ENCODE measurements at regions not wholly inside any gene's neighbourhood (a gene's known extent, or its start where the extent isn't known, plus 50 kb on each side); places are given as distances from the start of the nearest gene placed in this dataset.

- no peak for DNase-seq (ENCODE audit: low read depth in 1 of 2, low spot score in 1 of 2)
These were observed 496.2 kb upstream of the ZMIZ1 start for GRCh38 chr10:78572565-78572964.

- no peak for DNase-seq (ENCODE audit: low read depth in 1 of 2, low spot score in 1 of 2)
These were observed 494.2 kb upstream of the ZMIZ1 start for GRCh38 chr10:78574547-78574946.

DNA sequence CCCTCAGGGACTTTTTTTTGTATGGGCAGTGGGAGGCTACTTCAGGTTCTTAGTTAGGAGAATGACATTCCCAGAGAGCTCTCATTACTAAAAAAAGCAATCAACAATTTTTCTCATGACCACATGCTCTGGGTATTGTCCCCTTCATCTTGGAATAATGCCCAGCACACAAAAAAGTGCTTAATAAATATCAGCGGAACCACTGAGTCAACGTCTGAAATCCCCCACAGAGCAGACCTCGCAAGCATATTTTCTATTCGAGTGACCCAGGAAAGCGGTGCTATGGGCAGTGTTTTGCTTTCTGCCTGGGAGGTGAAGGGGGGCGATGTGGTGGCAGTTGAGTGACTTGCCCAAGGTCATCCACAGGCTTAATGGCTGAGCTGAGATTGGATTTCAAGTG is 493.4 kb upstream of the ZMIZ1 start:
- DNase-seq (ENCODE audit: low read depth in 1 of 2, low spot score in 1 of 2): no peak

- DNase-seq (ENCODE audit: low read depth in 1 of 2, low spot score in 1 of 2): no peak
These were observed 492.5 kb upstream of the ZMIZ1 start for GRCh38 chr10:78576276-78576675.

- no peak for DNase-seq (ENCODE audit: low read depth in 1 of 2, low spot score in 1 of 2)
These were observed 491.1 kb upstream of the ZMIZ1 start for GRCh38 chr10:78577712-78578111.

GRCh38 chr10:78578929-78579328 is 489.8 kb upstream of the ZMIZ1 start:
- DNase-seq (ENCODE audit: low read depth in 1 of 2, low spot score in 1 of 2): no peak

- no peak for DNase-seq (ENCODE audit: low read depth in 1 of 2, low spot score in 1 of 2)
These were observed 489.2 kb upstream of the ZMIZ1 start for GRCh38 chr10:78579576-78579975.

- no peak for DNase-seq (ENCODE audit: low read depth in 1 of 2, low spot score in 1 of 2)
These were observed 488.8 kb upstream of the ZMIZ1 start for GRCh38 chr10:78579995-78580394.

GRCh38 chr10:78581133-78581694 is 487.6 kb upstream of the ZMIZ1 start:
- DNase-seq (ENCODE audit: low read depth in 1 of 2, low spot score in 1 of 2): no peak

DNA sequence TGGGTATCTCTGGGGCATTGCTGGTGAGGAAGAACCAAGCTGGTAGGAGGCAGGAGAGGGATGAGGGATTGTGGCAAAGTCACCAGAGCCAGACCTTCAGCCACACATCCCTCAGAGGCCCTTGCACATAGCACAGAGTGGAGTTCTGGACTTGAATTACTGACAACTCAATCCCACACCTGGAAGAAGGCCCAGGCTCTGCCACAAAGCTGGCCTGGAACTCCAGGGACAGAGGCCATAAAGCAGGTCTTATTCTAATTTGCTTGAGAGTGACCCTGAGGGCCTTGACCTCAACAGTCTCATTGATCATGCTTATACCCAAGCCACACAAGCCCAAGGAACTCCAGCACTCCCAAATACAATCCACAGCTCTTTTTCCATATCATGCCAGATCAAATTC is 486.2 kb upstream of the ZMIZ1 start:
- DNase-seq (ENCODE audit: low read depth in 1 of 2, low spot score in 1 of 2): no peak

DNA sequence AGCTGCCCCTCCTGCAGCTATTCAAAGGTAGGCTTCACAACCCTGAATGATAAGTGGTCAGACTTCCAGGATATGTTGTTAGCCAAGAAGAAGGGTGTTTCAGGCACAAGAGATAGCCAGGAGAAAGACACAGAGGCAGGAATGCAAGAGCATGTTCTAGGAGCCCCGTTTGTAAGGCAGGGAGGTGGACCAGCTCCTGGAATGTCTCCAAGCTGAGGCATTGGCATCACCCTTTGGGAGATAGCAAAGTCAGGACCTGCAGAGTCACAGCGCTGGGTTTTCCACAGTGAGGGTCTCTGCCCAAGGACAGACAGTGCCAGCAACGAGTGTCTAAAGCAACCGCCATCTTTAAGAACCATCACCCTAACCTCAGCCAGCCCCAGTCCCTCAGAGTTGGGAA is 484.5 kb upstream of the ZMIZ1 start:
- DNase-seq (ENCODE audit: low read depth in 1 of 2, low spot score in 1 of 2): no peak

- no peak for DNase-seq (ENCODE audit: low read depth in 1 of 2, low spot score in 1 of 2)
These were observed 484.1 kb upstream of the ZMIZ1 start for GRCh38 chr10:78584681-78585080.

GRCh38 chr10:78585952-78586351 is 482.8 kb upstream of the ZMIZ1 start:
- DNase-seq (ENCODE audit: low read depth in 1 of 2, low spot score in 1 of 2): no peak

GRCh38 chr10:78588194-78588811 is 480.5 kb upstream of the ZMIZ1 start:
- DNase-seq (ENCODE audit: low read depth in 1 of 2, low spot score in 1 of 2): no peak

- DNase-seq (ENCODE audit: low read depth in 1 of 2, low spot score in 1 of 2): no peak
These were observed 479.1 kb upstream of the ZMIZ1 start for GRCh38 chr10:78589687-78590086.

DNA sequence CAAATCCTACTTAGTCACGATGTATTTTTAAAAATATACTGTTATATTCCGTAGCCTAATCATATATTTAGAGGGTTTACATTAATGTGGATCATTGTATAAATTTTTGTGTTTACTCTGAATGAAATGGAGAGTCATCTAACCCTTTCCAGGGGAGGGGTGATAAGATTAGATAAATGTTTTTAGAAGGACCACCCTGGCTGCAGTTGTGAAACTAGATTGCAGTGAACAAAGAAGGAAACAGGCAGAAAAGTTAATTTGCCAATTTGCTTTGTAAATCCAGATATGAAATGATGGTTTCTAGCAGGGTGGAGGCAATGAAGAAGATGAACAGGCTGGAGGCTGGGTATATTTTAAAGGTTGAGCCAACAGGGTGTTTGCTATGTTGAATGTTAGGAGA is 477.7 kb upstream of the ZMIZ1 start:
- DNase-seq (ENCODE audit: low read depth in 1 of 2, low spot score in 1 of 2): no peak

- no peak for DNase-seq (ENCODE audit: low read depth in 1 of 2, low spot score in 1 of 2)
These were observed 474.1 kb upstream of the ZMIZ1 start for GRCh38 chr10:78594559-78595268.

- DNase-seq (ENCODE audit: low read depth in 1 of 2, low spot score in 1 of 2): no peak
These were observed 473.5 kb upstream of the ZMIZ1 start for GRCh38 chr10:78595269-78595619.

GRCh38 chr10:78596556-78596955 is 472.2 kb upstream of the ZMIZ1 start:
- no peak for DNase-seq (ENCODE audit: low read depth in 1 of 2, low spot score in 1 of 2)

GRCh38 chr10:78597796-78598555 is 470.8 kb upstream of the ZMIZ1 start:
- DNase-seq (ENCODE audit: low read depth in 1 of 2, low spot score in 1 of 2): no peak

DNA sequence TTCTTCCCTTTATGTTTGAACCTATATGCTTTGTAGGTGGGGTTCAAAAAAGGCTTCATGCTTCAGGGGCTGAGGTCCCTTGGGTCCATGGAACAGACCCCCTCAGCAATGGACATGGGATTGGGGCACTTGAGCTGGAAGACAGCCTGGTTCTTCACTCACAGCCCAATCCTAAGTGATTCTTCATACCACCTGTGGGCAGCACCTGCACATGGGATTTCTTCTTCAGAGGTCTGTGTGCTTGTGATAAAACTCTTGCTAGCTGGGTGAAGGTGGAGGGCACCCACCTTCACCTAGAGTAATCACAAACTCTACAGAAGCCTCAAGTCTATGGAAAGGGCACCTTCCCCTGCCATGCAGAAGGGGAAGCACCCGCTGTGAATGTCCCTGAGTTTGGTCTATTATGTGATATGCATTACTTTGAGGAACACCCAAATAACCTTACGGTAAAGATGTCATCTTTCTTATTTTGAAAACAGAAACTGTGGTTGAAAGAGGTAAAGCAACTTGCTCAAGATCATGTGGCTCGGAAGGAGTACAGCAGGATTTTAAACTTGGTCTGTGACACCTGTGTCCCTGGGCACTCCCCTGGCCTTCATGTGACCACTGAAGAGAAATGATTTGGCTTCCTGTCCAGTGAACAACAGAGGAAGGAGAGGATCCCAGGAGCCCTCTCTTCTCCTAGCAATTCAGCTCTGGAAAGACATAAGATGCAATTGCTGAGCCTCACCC is 469.5 kb upstream of the ZMIZ1 start:
- no peak for DNase-seq (ENCODE audit: low read depth in 1 of 2, low spot score in 1 of 2)

Data from activated T-helper 1 cell treated with anti-CD3 and anti-CD28 coated beads, Interleukin-2, amount 50 U/mL, for 16 hours (primary cell).